ENCODE measurements at regions not wholly inside any gene's neighbourhood (a gene's known extent, or its start where the extent isn't known, plus 50 kb on each side); places are given as distances from the start of the nearest gene placed in this dataset.

GRCh38 chr20:56091628-56092234, 86.4 kb upstream of the CBLN4 start:
- no peak overlapping the region for H3K4me3 ChIP-seq
- intact Hi-C loops (cut with DNase I): no loop called here
- no peaks in the 10 kb centered on the region for H3K4me1 ChIP-seq (replicated peaks in 1 of 2)
- no peak for DNase-seq
- WGBS, 4 donors: 60 to 68% (median 64%) methylated on average over 2 of the region's 2 CpGs
- TF ChIP-seq CTCF (IDR thresholded peaks at IDR 0.05) (no peak), POLR2A (IDR thresholded peaks at IDR 0.05) (no peak)
- no peaks in the 10 kb centered on the region for H3K27me3 ChIP-seq
- H3K27ac ChIP-seq: no peak overlapping the region
- H3K36me3 ChIP-seq (replicated peaks in 1 of 2): no peaks in the 10 kb centered on the region
- H3K9me3 ChIP-seq (replicated peaks in 1 of 3): no peaks in the 10 kb centered on the region

GRCh38 chr20:56094228-56094627, 88.9 kb upstream of the CBLN4 start:
- intact Hi-C loops (cut with DNase I): no loop called here
- no peak for DNase-seq
- no peaks in the 10 kb centered on the region for H3K36me3 ChIP-seq (replicated peaks in 1 of 2)
- no peaks in the 10 kb centered on the region for H3K9me3 ChIP-seq (replicated peaks in 1 of 3)
- H3K27me3 ChIP-seq: no peaks in the 10 kb centered on the region
- no peak overlapping the region for H3K27ac ChIP-seq
- H3K4me1 ChIP-seq (replicated peaks in 1 of 2): no peaks in the 10 kb centered on the region
- no peak overlapping the region for H3K4me3 ChIP-seq
- no peak for TF ChIP-seq CTCF (IDR thresholded peaks at IDR 0.05)
- TF ChIP-seq POLR2A (IDR thresholded peaks at IDR 0.05): no peak
- WGBS, 4 donors: 66 to 83% (median 76%) methylated on average over 5 of the region's 5 CpGs

- no peak for TF ChIP-seq CTCF (IDR thresholded peaks at IDR 0.05)
- TF ChIP-seq POLR2A (IDR thresholded peaks at IDR 0.05): no peak
- no peak for DNase-seq
- Histone ChIP-seq H3K9me3 (replicated peaks in 1 of 3) (no peaks in the 10 kb centered on the region), H3K36me3 (replicated peaks in 1 of 2) (no peaks in the 10 kb centered on the region), H3K4me3 (no peak overlapping the region), H3K27ac (no peak overlapping the region), H3K4me1 (replicated peaks in 1 of 2) (no peaks in the 10 kb centered on the region), H3K27me3 (no peaks in the 10 kb centered on the region)
- intact Hi-C loops (cut with DNase I): no loop called here
- WGBS, 4 donors: 31 to 60% (median 51%) methylated on average over 1 of the region's 1 CpG
Observed at GRCh38 chr20:56098981-56099500, 93.7 kb upstream of the CBLN4 start.

GRCh38 chr20:56111961-56112730, 106.8 kb upstream of the CBLN4 start:
- intact Hi-C loops (cut with DNase I): no loop called here
- no peak overlapping the region for H3K4me3 ChIP-seq
- WGBS, 4 donors: 72 to 81% (median 79%) methylated on average over 9 of the region's 9 CpGs
- TF ChIP-seq POLR2A (IDR thresholded peaks at IDR 0.05) (no peak), CTCF (IDR thresholded peaks at IDR 0.05) (no peak)
- no peak for DNase-seq
- H3K36me3 ChIP-seq (replicated peaks in 1 of 2): no peaks in the 10 kb centered on the region
- no peaks in the 10 kb centered on the region for H3K9me3 ChIP-seq (replicated peaks in 1 of 3)
- no peaks in the 10 kb centered on the region for H3K27me3 ChIP-seq
- H3K4me1 ChIP-seq (replicated peaks in 1 of 2): no peaks in the 10 kb centered on the region
- H3K27ac ChIP-seq: no peak overlapping the region

Measured in adrenal gland (tissue), 9 donors.